GM12878 (cell line): ENCODE measurements at regions not wholly inside any gene's neighbourhood (a gene's known extent, or its start where the extent isn't known, plus 50 kb on each side); places are given as distances from the start of the nearest gene placed in this dataset.

Experiments used
- ATAC-seq: fragments of 200-7000 bp; cut with Tn5 transposase; 3 replicates; pipeline ENCODE4 v1.9.1; 2020; ENCODE audit warnings: mild to moderate bottlenecking, moderate library complexity
- BruUV-seq: library from RNA; stranded (reverse); fragments of 400-500 nt; replicated peaks from 2 replicates; lab custom pipeline; 2021; lab: Mats Ljungman, UMichigan
- CTCF ChIA-PET: fragments of 300-600 bp; sonication (Branson Sonifier 250); formaldehyde crosslinking; extraction: SDS; loops from one replicate; lab custom pipeline; 2021; ENCODE audit warnings: inconsistent platforms; lab: Yijun Ruan, JAX
- POLR2A ChIA-PET: fragments of 350-600 bp; formaldehyde crosslinking; extraction: SDS; loops from one replicate; lab custom pipeline; 2021; ENCODE audit warnings: inconsistent platforms; lab: Charles Lee
- RAD21 ChIA-PET: fragments of 300-600 bp; sonication (Branson Sonifier 250); formaldehyde crosslinking; loops from one replicate; lab custom pipeline; 2023; ENCODE audit warnings: antibody characterized with exemption; ENCODE audit not compliant: unreplicated experiment; lab: Charles Lee
- SMC1A ChIA-PET: fragments of 300-600 bp; sonication (Branson Sonifier 250); formaldehyde crosslinking; loops from one replicate; lab custom pipeline; 2023; ENCODE audit not compliant: unreplicated experiment, uncharacterized antibody; lab: Charles Lee
- DNase-seq: peaks from one replicate; pipeline ENCODE4 v3.0.0-alpha.2; 2011; ENCODE audit warnings: low read depth, low spot score
- FAIRE-seq: peaks from 3 replicates; lab custom pipeline; 2011; peaks lifted over from hg19 to GRCh38; lab: Jason Lieb, UNC
- H2AFZ ChIP-seq: 2 replicates; pipeline ENCODE4 v1.6.0; 2011; ENCODE audit warnings: low read depth, low read length, control low read depth; ENCODE audit not compliant: control insufficient read depth
- H3K27ac ChIP-seq: 2 replicates; pipeline ENCODE4 v1.5.1; 2011; ENCODE audit warnings: control low read depth; ENCODE audit not compliant: control insufficient read depth, insufficient read depth
- H3K27me3 ChIP-seq, 2 experiments: replicated peaks in 1 of 2; 2 replicates each; pipeline versions ENCODE4 v1.6.0 to v1.6.1; 2011; ENCODE audit warnings: low read length in 1 of 2; ENCODE audit not compliant: control insufficient read depth in 2 of 2, insufficient read depth in 2 of 2
- H3K36me3 ChIP-seq, 2 experiments: 2 replicates each; pipeline ENCODE4 v1.5.1; 2011; ENCODE audit warnings: low read length in 1 of 2; ENCODE audit not compliant: control insufficient read depth in 2 of 2, insufficient read depth in 2 of 2
- H3K4me1 ChIP-seq: 2 replicates; pipeline ENCODE4 v1.6.1; 2011; ENCODE audit warnings: mild to moderate bottlenecking, low read length, moderate library complexity, mixed read lengths; ENCODE audit not compliant: control insufficient read depth, insufficient read depth
- H3K4me2 ChIP-seq: 2 replicates; pipeline ENCODE4 v1.6.0; 2011; ENCODE audit warnings: control low read depth; ENCODE audit not compliant: control insufficient read depth, insufficient read depth
- H3K4me3 ChIP-seq: fragments of 200-600 bp; sonication (generic); 2 replicates; pipeline ENCODE4 v1.5.1; 2016
- H3K79me2 ChIP-seq: 2 replicates; pipeline ENCODE4 v1.6.0; 2011; ENCODE audit warnings: low read length; ENCODE audit not compliant: control insufficient read depth, insufficient read depth
- H3K9ac ChIP-seq: 2 replicates; pipeline ENCODE4 v1.8.0; 2011; ENCODE audit warnings: low read length, control low read depth, mixed read lengths; ENCODE audit not compliant: control insufficient read depth, insufficient read depth
- H3K9me3 ChIP-seq: replicated peaks from 3 replicates; pipeline ENCODE4 v1.5.1; 2011; ENCODE audit warnings: mild to moderate bottlenecking, low read length; ENCODE audit not compliant: control insufficient read depth, insufficient read depth
- H4K20me1 ChIP-seq: 2 replicates; pipeline ENCODE4 v1.6.0; 2011; ENCODE audit not compliant: control insufficient read depth, insufficient read depth
- BCL11A ChIP-seq: IDR thresholded peaks from 2 replicates; pipeline ENCODE4 v1.6.1; 2011; ENCODE audit warnings: low read depth, low read length
- CHD1 ChIP-seq: IDR thresholded peaks from 2 replicates; pipeline ENCODE4 v1.6.1; 2012; ENCODE audit warnings: low read depth, low read length, improper control_type of control experiment
- IKZF1 ChIP-seq: fragments of 450-650 bp; conservative IDR thresholded peaks from 2 replicates; pipeline ENCODE4 v1.6.1; 2017; ENCODE audit warnings: antibody characterized with exemption, mild to moderate bottlenecking
- IRF4 ChIP-seq: IDR thresholded peaks from 2 replicates; pipeline ENCODE4 v1.6.1; 2011; ENCODE audit warnings: low read depth, low read length
- KDM1A ChIP-seq: fragments of 200-600 bp; sonication (generic); IDR thresholded peaks from 2 replicates; pipeline ENCODE4 v1.6.1; 2016; ENCODE audit warnings: borderline replicate concordance
- PML ChIP-seq: IDR thresholded peaks from 2 replicates; pipeline ENCODE4 v1.6.1; 2012; ENCODE audit warnings: low read length, inconsistent platforms
- SMAD1 ChIP-seq: fragments of 450-650 bp; IDR thresholded peaks from 2 replicates; pipeline ENCODE4 v1.6.1; 2018; ENCODE audit warnings: mild to moderate bottlenecking, low read depth; ENCODE audit not compliant: partially characterized antibody
- SMC3 ChIP-seq: IDR thresholded peaks from 2 replicates; pipeline ENCODE4 v1.6.1; 2011; ENCODE audit warnings: low read length, improper control_type of control experiment, borderline replicate concordance
- ZNF24 ChIP-seq: fragments of 450-650 bp; IDR thresholded peaks from 2 replicates; pipeline ENCODE4 v1.6.1; 2017; ENCODE audit warnings: antibody characterized with exemption, mild to moderate bottlenecking
- ZSCAN29 ChIP-seq: fragments of 450-650 bp; IDR thresholded peaks from 2 replicates; pipeline ENCODE4 v1.6.1; 2017; ENCODE audit warnings: mild to moderate bottlenecking, moderate library complexity
- in situ Hi-C: fragments of 300-500 bp; cut with MboI; formaldehyde crosslinking; loops from 9 replicates; pipeline ENCODE4 v1.14.3; 2018; ENCODE audit warnings: mixed read lengths
- intact Hi-C: fragments of 100-400 bp; cut with micrococcal nuclease; formaldehyde crosslinking; loops from one replicate; pipeline ENCODE4 v1.14.2; 2022; ENCODE audit not compliant: unreplicated experiment
- TF ChIP-seq, protein P1 (sequence below): IDR thresholded peaks from 2 replicates; pipeline ENCODE4 v1.6.1; 2012; ENCODE audit warnings: low read depth, low read length, improper control_type of control experiment
- TF ChIP-seq, protein P2 (sequence below): IDR thresholded peaks from 2 replicates; pipeline ENCODE4 v1.6.1; 2011; ENCODE audit warnings: borderline replicate concordance, low read depth, mild to moderate bottlenecking, moderate library complexity, low read length; ENCODE audit not compliant: insufficient read depth, poor library complexity, severe bottlenecking
- TF ChIP-seq, protein P3 (sequence below): IDR thresholded peaks from 2 replicates; pipeline ENCODE4 v1.6.1; 2011; ENCODE audit warnings: borderline replicate concordance, low read depth, mild to moderate bottlenecking, moderate library complexity, mixed read lengths, low read length; ENCODE audit not compliant: insufficient read depth; ENCODE audit errors: extremely low read length
- TF ChIP-seq, protein P4 (sequence below): fragments of 450-650 bp; IDR thresholded peaks from 2 replicates; pipeline ENCODE4 v1.6.1; 2017; ENCODE audit warnings: mild to moderate bottlenecking, moderate library complexity

DNA sequence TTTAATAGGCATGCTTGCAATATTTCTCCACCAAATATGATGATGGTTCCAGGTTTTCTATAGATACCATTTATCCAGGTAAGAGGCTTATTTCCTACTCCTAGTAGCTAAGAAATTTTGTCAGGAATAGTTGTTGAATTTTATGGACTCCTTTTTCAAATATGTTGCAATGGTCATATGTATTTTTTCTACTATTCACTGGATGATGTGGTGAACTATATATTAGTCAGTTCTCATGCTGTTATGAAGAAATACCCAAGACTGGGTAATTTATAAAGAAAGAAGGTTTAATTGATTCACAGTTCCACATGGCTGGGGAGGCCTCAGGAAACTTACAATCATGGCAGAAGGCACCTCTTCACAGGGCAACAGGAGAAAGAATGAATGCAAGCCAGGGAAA is 141.1 kb upstream of the NR3C1 start:
- FAIRE-seq: no peak
- Histone ChIP-seq H3K4me1 (no peaks in the 10 kb centered on the region), H3K4me3 (no peak overlapping the region), H3K9ac (no peak overlapping the region), H3K36me3 (no peaks in the 10 kb centered on the region), H3K79me2 (no peaks in the 10 kb centered on the region), H3K4me2 (no peak overlapping the region), H3K27ac (no peak overlapping the region), H3K27me3 (no peaks in the 10 kb centered on the region)
- intact Hi-C loops: no loop called here
- POLR2A ChIA-PET: no interaction called here
- no TSS peak for BruUV-seq
- RAD21 ChIA-PET: no interaction called here
- SMC1A ChIA-PET: no interaction called here
- TF ChIP-seq IRF4 (no peak), CHD1 (no peak), ZNF24 (no peak), KDM1A (no peak), PML (no peak), BCL11A (no peak), ZSCAN29 (no peak), SMC3 (no peak), IKZF1 (no peak), SMAD1 (no peak)
- TF ChIP-seq, protein P1, sequence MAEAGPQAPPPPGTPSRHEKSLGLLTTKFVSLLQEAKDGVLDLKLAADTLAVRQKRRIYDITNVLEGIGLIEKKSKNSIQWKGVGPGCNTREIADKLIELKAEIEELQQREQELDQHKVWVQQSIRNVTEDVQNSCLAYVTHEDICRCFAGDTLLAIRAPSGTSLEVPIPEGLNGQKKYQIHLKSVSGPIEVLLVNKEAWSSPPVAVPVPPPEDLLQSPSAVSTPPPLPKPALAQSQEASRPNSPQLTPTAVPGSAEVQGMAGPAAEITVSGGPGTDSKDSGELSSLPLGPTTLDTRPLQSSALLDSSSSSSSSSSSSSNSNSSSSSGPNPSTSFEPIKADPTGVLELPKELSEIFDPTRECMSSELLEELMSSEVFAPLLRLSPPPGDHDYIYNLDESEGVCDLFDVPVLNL: no peak
- TF ChIP-seq, protein P2, sequence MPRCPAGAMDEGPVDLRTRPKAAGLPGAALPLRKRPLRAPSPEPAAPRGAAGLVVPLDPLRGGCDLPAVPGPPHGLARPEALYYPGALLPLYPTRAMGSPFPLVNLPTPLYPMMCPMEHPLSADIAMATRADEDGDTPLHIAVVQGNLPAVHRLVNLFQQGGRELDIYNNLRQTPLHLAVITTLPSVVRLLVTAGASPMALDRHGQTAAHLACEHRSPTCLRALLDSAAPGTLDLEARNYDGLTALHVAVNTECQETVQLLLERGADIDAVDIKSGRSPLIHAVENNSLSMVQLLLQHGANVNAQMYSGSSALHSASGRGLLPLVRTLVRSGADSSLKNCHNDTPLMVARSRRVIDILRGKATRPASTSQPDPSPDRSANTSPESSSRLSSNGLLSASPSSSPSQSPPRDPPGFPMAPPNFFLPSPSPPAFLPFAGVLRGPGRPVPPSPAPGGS: no peak
- TF ChIP-seq, protein P3, sequence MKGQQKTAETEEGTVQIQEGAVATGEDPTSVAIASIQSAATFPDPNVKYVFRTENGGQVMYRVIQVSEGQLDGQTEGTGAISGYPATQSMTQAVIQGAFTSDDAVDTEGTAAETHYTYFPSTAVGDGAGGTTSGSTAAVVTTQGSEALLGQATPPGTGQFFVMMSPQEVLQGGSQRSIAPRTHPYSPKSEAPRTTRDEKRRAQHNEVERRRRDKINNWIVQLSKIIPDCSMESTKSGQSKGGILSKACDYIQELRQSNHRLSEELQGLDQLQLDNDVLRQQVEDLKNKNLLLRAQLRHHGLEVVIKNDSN: no peak
- TF ChIP-seq, protein P4, sequence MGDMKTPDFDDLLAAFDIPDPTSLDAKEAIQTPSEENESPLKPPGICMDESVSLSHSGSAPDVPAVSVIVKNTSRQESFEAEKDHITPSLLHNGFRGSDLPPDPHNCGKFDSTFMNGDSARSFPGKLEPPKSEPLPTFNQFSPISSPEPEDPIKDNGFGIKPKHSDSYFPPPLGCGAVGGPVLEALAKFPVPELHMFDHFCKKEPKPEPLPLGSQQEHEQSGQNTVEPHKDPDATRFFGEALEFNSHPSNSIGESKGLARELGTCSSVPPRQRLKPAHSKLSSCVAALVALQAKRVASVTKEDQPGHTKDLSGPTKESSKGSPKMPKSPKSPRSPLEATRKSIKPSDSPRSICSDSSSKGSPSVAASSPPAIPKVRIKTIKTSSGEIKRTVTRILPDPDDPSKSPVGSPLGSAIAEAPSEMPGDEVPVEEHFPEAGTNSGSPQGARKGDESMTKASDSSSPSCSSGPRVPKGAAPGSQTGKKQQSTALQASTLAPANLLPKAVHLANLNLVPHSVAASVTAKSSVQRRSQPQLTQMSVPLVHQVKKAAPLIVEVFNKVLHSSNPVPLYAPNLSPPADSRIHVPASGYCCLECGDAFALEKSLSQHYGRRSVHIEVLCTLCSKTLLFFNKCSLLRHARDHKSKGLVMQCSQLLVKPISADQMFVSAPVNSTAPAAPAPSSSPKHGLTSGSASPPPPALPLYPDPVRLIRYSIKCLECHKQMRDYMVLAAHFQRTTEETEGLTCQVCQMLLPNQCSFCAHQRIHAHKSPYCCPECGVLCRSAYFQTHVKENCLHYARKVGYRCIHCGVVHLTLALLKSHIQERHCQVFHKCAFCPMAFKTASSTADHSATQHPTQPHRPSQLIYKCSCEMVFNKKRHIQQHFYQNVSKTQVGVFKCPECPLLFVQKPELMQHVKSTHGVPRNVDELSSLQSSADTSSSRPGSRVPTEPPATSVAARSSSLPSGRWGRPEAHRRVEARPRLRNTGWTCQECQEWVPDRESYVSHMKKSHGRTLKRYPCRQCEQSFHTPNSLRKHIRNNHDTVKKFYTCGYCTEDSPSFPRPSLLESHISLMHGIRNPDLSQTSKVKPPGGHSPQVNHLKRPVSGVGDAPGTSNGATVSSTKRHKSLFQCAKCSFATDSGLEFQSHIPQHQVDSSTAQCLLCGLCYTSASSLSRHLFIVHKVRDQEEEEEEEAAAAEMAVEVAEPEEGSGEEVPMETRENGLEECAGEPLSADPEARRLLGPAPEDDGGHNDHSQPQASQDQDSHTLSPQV: no peak
- TF ChIP-seq, all 136 proteins: peak for 0
- in situ Hi-C loops: no loop called here
- H3K9me3 ChIP-seq: peaks cover 2% of the 10 kb centered on the region; the same call in 1 of the 3 replicates
- CTCF ChIA-PET: interaction anchor here (0.7 to 1.1 kb wide), 2 partner anchors 95 to 140 kb away, joined by 3 to 4 read pairs; no protein-coding TSS in a partner anchor
- H4K20me1 ChIP-seq: no peaks in the 10 kb centered on the region
- H2AFZ ChIP-seq: no peak overlapping the region
- no peak for DNase-seq
- no peak for ATAC-seq
